PC-3 (cell line): ENCODE measurements at regions not wholly inside any gene's neighbourhood (a gene's known extent, or its start where the extent isn't known, plus 50 kb on each side); places are given as distances from the start of the nearest gene placed in this dataset.

Source experiments
- ATAC-seq: fragments of 200-7000 bp; cut with Tn5 transposase; 2 replicates; pipeline ENCODE4 v1.9.1; 2020; ENCODE audit warnings: mild to moderate bottlenecking, moderate library complexity
- BruUV-seq: library from RNA; stranded (reverse); fragments of 400-500 nt; replicated peaks from 2 replicates; lab custom pipeline; 2021; lab: Mats Ljungman, UMichigan
- CTCF ChIA-PET: fragments of 300-600 bp; sonication (Branson Sonifier 250); formaldehyde crosslinking; loops from one replicate; lab custom pipeline; 2022; ENCODE audit warnings: antibody characterized with exemption; lab: Charles Lee
- POLR2A ChIA-PET: fragments of 300-600 bp; sonication (Branson Sonifier 250); formaldehyde crosslinking; loops from one replicate; lab custom pipeline; 2022; ENCODE audit warnings: antibody characterized with exemption; ENCODE audit not compliant: unreplicated experiment; lab: Charles Lee
- DNase-seq: peaks from one replicate; pipeline ENCODE4 v3.0.0-alpha.2; 2015
- H2AFZ ChIP-seq: fragments of 300-600 bp; sonication (generic); 2 replicates; pipeline ENCODE4 v1.6.0; 2016; ENCODE audit warnings: antibody characterized with exemption, low read length
- H3F3A ChIP-seq: fragments of 300-600 bp; sonication (generic); one replicate; pipeline ENCODE4 v1.6.0; 2017; ENCODE audit warnings: antibody characterized with exemption, low read length, control low read depth, mild to moderate bottlenecking; ENCODE audit not compliant: unreplicated experiment
- H3K27ac ChIP-seq: fragments of 300-600 bp; sonication (generic); 2 replicates; pipeline ENCODE4 v1.5.1; 2016; ENCODE audit warnings: mild to moderate bottlenecking, low read length
- H3K27me3 ChIP-seq: fragments of 300-600 bp; sonication (generic); 2 replicates; pipeline ENCODE4 v1.6.1; 2016; ENCODE audit warnings: low read length, mixed read lengths
- H3K36me3 ChIP-seq: fragments of 300-600 bp; sonication (generic); 2 replicates; pipeline ENCODE4 v1.6.1; 2016; ENCODE audit warnings: low read depth, mixed run types, low read length, mixed read lengths
- H3K4me1 ChIP-seq: fragments of 300-600 bp; sonication (generic); 2 replicates; pipeline ENCODE4 v1.5.1; 2016; ENCODE audit warnings: low read length; ENCODE audit not compliant: insufficient read depth
- H3K4me2 ChIP-seq: fragments of 300-600 bp; sonication (generic); 2 replicates; pipeline ENCODE4 v1.6.0; 2016; ENCODE audit warnings: low read length
- H3K4me3 ChIP-seq: fragments of 300-600 bp; sonication (generic); 2 replicates; pipeline ENCODE4 v1.5.1; 2016; ENCODE audit warnings: mild to moderate bottlenecking, low read length, mixed read lengths
- H3K79me2 ChIP-seq: fragments of 300-600 bp; sonication (generic); 2 replicates; pipeline ENCODE4 v1.6.1; 2017; ENCODE audit warnings: low read length, mixed read lengths
- H3K9ac ChIP-seq: fragments of 300-600 bp; sonication (generic); 2 replicates; pipeline ENCODE4 v1.6.0; 2016; ENCODE audit warnings: mild to moderate bottlenecking, low read length
- H3K9me2 ChIP-seq: fragments of 300-600 bp; sonication (generic); replicated peaks from 2 replicates; pipeline ENCODE4 v1.6.1; 2016; ENCODE audit warnings: mixed run types, low read length, mixed read lengths
- H3K9me3 ChIP-seq: fragments of 300-600 bp; sonication (generic); 2 replicates; pipeline ENCODE4 v1.6.1; 2016; ENCODE audit warnings: low read length, mixed read lengths
- H4K20me1 ChIP-seq: fragments of 300-600 bp; sonication (generic); 2 replicates; pipeline ENCODE4 v1.6.1; 2016; ENCODE audit warnings: low read length, mixed read lengths
- CTCF ChIP-seq: fragments of 300-600 bp; sonication (generic); conservative IDR thresholded peaks from 2 replicates; pipeline ENCODE4 v1.5.1; 2017; ENCODE audit warnings: antibody characterized with exemption, low read depth, mild to moderate bottlenecking, low read length
- EZH2 ChIP-seq: fragments of 300-600 bp; sonication (generic); IDR thresholded peaks from one replicate; pipeline ENCODE4 v1.6.1; 2017; ENCODE audit warnings: antibody characterized with exemption, mild to moderate bottlenecking, low read length; ENCODE audit not compliant: unreplicated experiment
- EZH2phosphoT487 ChIP-seq: fragments of 300-600 bp; sonication (generic); IDR thresholded peaks from 2 replicates; pipeline ENCODE4 v1.6.1; 2018; ENCODE audit warnings: mild to moderate bottlenecking, antibody characterized with exemption, low read length, borderline replicate concordance
- intact Hi-C: fragments of 100-400 bp; cut with micrococcal nuclease; formaldehyde crosslinking; loops from 2 replicates; pipeline ENCODE4 v1.9.0; 2023

GRCh38 chr2:71811157-71811556 lies 336.5 kb downstream of the CYP26B1 start:
- H3K9me3 ChIP-seq = no peaks in the 10 kb centered on the region
- ChIA-PET POLR2A (no interaction called here), CTCF (no interaction called here)
- ATAC-seq = no peak
- H3K27ac ChIP-seq = no peak overlapping the region
- no peak overlapping the region for H3K4me3 ChIP-seq
- DNase-seq = no peak
- no peak overlapping the region for H3K4me2 ChIP-seq
- BruUV-seq = no TSS peak
- H3K4me1 ChIP-seq = no peaks in the 10 kb centered on the region
- no peak overlapping the region for H3K9ac ChIP-seq
- no peaks in the 10 kb centered on the region for H3K36me3 ChIP-seq
- no peak for TF ChIP-seq EZH2phosphoT487
- TF ChIP-seq EZH2 = no peak
- TF ChIP-seq CTCF = no peak
- H3K79me2 ChIP-seq = no peaks in the 10 kb centered on the region
- peaks cover 36% of the 10 kb centered on the region for H3K27me3 ChIP-seq
- no peak overlapping the region for H2AFZ ChIP-seq
- H3K9me2 ChIP-seq = 0 out of 2 replicates have a peak, but pooled peaks cover 2% of the 10 kb centered on the region
- H3F3A ChIP-seq = no peaks in the 10 kb centered on the region
- H4K20me1 ChIP-seq = no peaks in the 10 kb centered on the region
- intact Hi-C loops = no loop called here

GRCh38 chr2:71807581-71808451 lies 339.8 kb downstream of the CYP26B1 start:
- ChIA-PET POLR2A (no interaction called here), CTCF (no interaction called here)
- no TSS peak for BruUV-seq
- intact Hi-C loops = no loop called here
- no peaks in the 10 kb centered on the region for H3F3A ChIP-seq
- no peaks in the 10 kb centered on the region for H3K9me3 ChIP-seq
- TF ChIP-seq EZH2 (no peak), CTCF (no peak), EZH2phosphoT487 (no peak)
- H3K36me3 ChIP-seq = no peaks in the 10 kb centered on the region
- H3K27ac ChIP-seq = no peak overlapping the region
- H3K9me2 ChIP-seq = 0 out of 2 replicates have a peak, but pooled peaks cover 2% of the 10 kb centered on the region
- no peak overlapping the region for H3K4me2 ChIP-seq
- ATAC-seq = no peak
- no peak overlapping the region for H3K9ac ChIP-seq
- no peaks in the 10 kb centered on the region for H3K4me1 ChIP-seq
- no peak overlapping the region for H3K4me3 ChIP-seq
- no peaks in the 10 kb centered on the region for H3K79me2 ChIP-seq
- DNase-seq = no peak
- H3K27me3 ChIP-seq = peaks cover 28% of the 10 kb centered on the region
- H4K20me1 ChIP-seq = no peaks in the 10 kb centered on the region
- no peak overlapping the region for H2AFZ ChIP-seq

DNA sequence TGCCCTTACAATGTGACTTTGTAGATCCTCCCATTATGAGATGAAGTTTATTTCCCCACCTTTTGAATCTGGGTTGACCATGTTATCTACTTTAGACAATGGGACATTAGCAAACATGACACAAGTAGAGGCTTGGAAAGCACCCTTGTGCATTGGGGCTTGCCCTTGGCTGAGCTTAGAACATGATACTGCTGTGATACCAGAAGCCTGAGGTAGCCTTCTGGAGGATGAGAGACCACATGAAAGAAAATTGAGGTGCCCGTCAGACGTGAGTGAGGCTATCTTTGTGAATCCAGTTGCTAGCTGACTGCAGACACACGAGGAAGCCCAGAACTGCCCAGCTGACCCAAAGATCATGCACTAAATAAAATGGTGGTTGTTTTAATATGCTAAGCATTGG lies 341.2 kb downstream of the CYP26B1 start:
- ChIA-PET POLR2A (no interaction called here), CTCF (no interaction called here)
- no peaks in the 10 kb centered on the region for H3F3A ChIP-seq
- H3K9me2 ChIP-seq = 0 out of 2 replicates have a peak, but pooled peaks cover 2% of the 10 kb centered on the region
- H4K20me1 ChIP-seq = no peaks in the 10 kb centered on the region
- no peak overlapping the region for H3K27ac ChIP-seq
- ATAC-seq (no peak), DNase-seq (no peak)
- intact Hi-C loops = no loop called here
- no TSS peak for BruUV-seq
- no peaks in the 10 kb centered on the region for H3K4me1 ChIP-seq
- H3K36me3 ChIP-seq = no peaks in the 10 kb centered on the region
- no peak overlapping the region for H2AFZ ChIP-seq
- no peaks in the 10 kb centered on the region for H3K9me3 ChIP-seq
- no peak overlapping the region for H3K4me3 ChIP-seq
- H3K79me2 ChIP-seq = no peaks in the 10 kb centered on the region
- peaks cover 28% of the 10 kb centered on the region for H3K27me3 ChIP-seq
- H3K4me2 ChIP-seq = no peak overlapping the region
- no peak overlapping the region for H3K9ac ChIP-seq
- TF ChIP-seq EZH2phosphoT487 (no peak), CTCF (no peak), EZH2 (no peak)
